CD4-positive, alpha-beta T cell (primary cell): ENCODE measurements at regions not wholly inside any gene's neighbourhood (a gene's known extent, or its start where the extent isn't known, plus 50 kb on each side); places are given as distances from the start of the nearest gene placed in this dataset.

Source experiments
- ATAC-seq: fragments of 200-7000 bp; cut with Tn5 transposase; one replicate; pipeline ENCODE4 v1.10.0; 2022; ENCODE audit warnings: mild to moderate bottlenecking; ENCODE audit not compliant: poor library complexity
- CTCF ChIA-PET: fragments of 350-600 bp; sonication (Branson Sonifier 250); formaldehyde crosslinking; loops from one replicate; lab custom pipeline; 2021; ENCODE audit warnings: antibody characterized with exemption, inconsistent platforms; lab: Charles Lee
- POLR2A ChIA-PET: fragments of 350-600 bp; sonication (Branson Sonifier 250); formaldehyde crosslinking; loops from one replicate; lab custom pipeline; 2021; ENCODE audit warnings: antibody characterized with exemption, inconsistent platforms; lab: Charles Lee
- DNase-seq, 14 experiments: peaks; one replicate each; pipeline ENCODE4 v3.0.0-alpha.2; 2013 to 2020; ENCODE audit warnings: mixed read lengths in 2 of 14
- H3K27ac ChIP-seq, 2 donors: one replicate each; pipeline versions ENCODE4 v1.5.1 to v1.7.0; 2013; ENCODE audit warnings: low read length in 2 of 2, low read depth in 1 of 2, mild to moderate bottlenecking in 1 of 2
- H3K27me3 ChIP-seq, 2 experiments: 1 replicate in 1 of 2; 2 replicates in 1 of 2; pipeline versions ENCODE4 v1.6.1 to v1.7.0; 2013; ENCODE audit warnings: low read length in 2 of 2, control low read depth in 1 of 2, mild to moderate bottlenecking in 1 of 2, moderate library complexity in 1 of 2; ENCODE audit not compliant: insufficient read depth in 2 of 2, control insufficient read depth in 1 of 2
- H3K36me3 ChIP-seq: one replicate; pipeline ENCODE4 v1.6.1; 2013; ENCODE audit warnings: low read length, control low read depth; ENCODE audit not compliant: insufficient read depth
- H3K4me1 ChIP-seq: one replicate; pipeline ENCODE4 v1.6.1; 2013; ENCODE audit warnings: low read length, control low read depth; ENCODE audit not compliant: insufficient read depth
- H3K4me3 ChIP-seq: one replicate; pipeline ENCODE4 v1.5.1; 2013; ENCODE audit warnings: mild to moderate bottlenecking, low read length, moderate library complexity
- H3K9me3 ChIP-seq, 2 experiments: 1 replicate in 1 of 2; 2 replicates in 1 of 2; pipeline versions ENCODE4 v1.6.1 to v1.7.0; 2013; ENCODE audit warnings: low read length in 2 of 2, mild to moderate bottlenecking in 2 of 2, control low read depth in 1 of 2, moderate library complexity in 1 of 2; ENCODE audit not compliant: control insufficient read depth in 1 of 2, insufficient read depth in 1 of 2
- H3K27ac Mint-ChIP-seq: one replicate; pipeline ENCODE4 v1.8.0; 2020; ENCODE audit warnings: mixed read lengths
- H3K27me3 Mint-ChIP-seq: one replicate; pipeline ENCODE4 v1.8.0; 2021; ENCODE audit warnings: mixed read lengths
- H3K36me3 Mint-ChIP-seq: one replicate; pipeline ENCODE4 v1.8.0; 2021; ENCODE audit warnings: low read depth, mixed read lengths
- H3K4me1 Mint-ChIP-seq: one replicate; pipeline ENCODE4 v1.8.0; 2021; ENCODE audit warnings: low read depth, mixed read lengths
- H3K4me3 Mint-ChIP-seq: one replicate; pipeline ENCODE4 v1.8.0; 2020; ENCODE audit warnings: mild to moderate bottlenecking, mixed read lengths
- H3K9me3 Mint-ChIP-seq: one replicate; pipeline ENCODE4 v1.8.0; 2020; ENCODE audit warnings: mixed read lengths
- CTCF ChIP-seq: fragments of 200-600 bp; IDR thresholded peaks from one replicate; pipeline ENCODE4 v1.8.0; 2022; ENCODE audit warnings: antibody characterized with exemption, mild to moderate bottlenecking
- intact Hi-C, 2 experiments: fragments of 100-400 bp; cut with DNase I in 1 of 2; cut with micrococcal nuclease in 1 of 2; formaldehyde crosslinking; loops; one replicate each; pipeline versions ENCODE4 v1.15.1 to v1.9.0; 2023 to 2025; cut with DNase I, micrococcal nuclease

- TF ChIP-seq CTCF: no peak
- Histone ChIP-seq H3K27me3 (no peaks in the 10 kb centered on the region), H3K36me3 (no peaks in the 10 kb centered on the region), H3K4me3 (no peak overlapping the region), H3K27ac (no peak overlapping the region), H3K4me1 (no peaks in the 10 kb centered on the region), H3K9me3 (no peaks in the 10 kb centered on the region)
- Mint-ChIP-seq H3K4me1 (no peaks in the 10 kb centered on the region), H3K27me3 (no peaks in the 10 kb centered on the region), H3K36me3 (no peaks in the 10 kb centered on the region), H3K9me3 (no peaks in the 10 kb centered on the region), H3K4me3 (no peak overlapping the region), H3K27ac (no peak overlapping the region)
- ATAC-seq: no peak
- ChIA-PET CTCF (interaction anchor here (0.6 to 0.7 kb wide), 2 partner anchors 20 to 24 kb away, joined by 3 read pairs; no protein-coding TSS in a partner anchor), POLR2A (no interaction called here)
- intact Hi-C loops: loop anchor here in 1 of 2 experiments (10.0 kb wide), 1 partner anchor 56 kb away; no protein-coding TSS in a partner anchor
- no peak for DNase-seq
These were observed 86.8 kb downstream of the PPP1R2C start for GRCh38 chrX:42691196-42691595.

- Histone ChIP-seq H3K36me3 (no peaks in the 10 kb centered on the region), H3K9me3 (no peaks in the 10 kb centered on the region), H3K27me3 (no peaks in the 10 kb centered on the region), H3K4me3 (no peak overlapping the region), H3K4me1 (no peaks in the 10 kb centered on the region), H3K27ac (no peak overlapping the region)
- Mint-ChIP-seq H3K4me3 (no peak overlapping the region), H3K36me3 (no peaks in the 10 kb centered on the region), H3K4me1 (no peaks in the 10 kb centered on the region), H3K27me3 (no peaks in the 10 kb centered on the region), H3K9me3 (no peaks in the 10 kb centered on the region), H3K27ac (no peak overlapping the region)
- no peak for TF ChIP-seq CTCF
- intact Hi-C loops: no loop called here
- ChIA-PET POLR2A (no interaction called here), CTCF (no interaction called here)
- DNase-seq (no peak), ATAC-seq (no peak)
These were observed 91.3 kb downstream of the PPP1R2C start for GRCh38 chrX:42686706-42687105.

- ATAC-seq (no peak), DNase-seq (no peak)
- intact Hi-C loops: no loop called here
- no peak overlapping the region for H3K27ac Mint-ChIP-seq
- no peaks in the 10 kb centered on the region for H3K27me3 ChIP-seq
- H3K9me3 Mint-ChIP-seq: no peaks in the 10 kb centered on the region
- no peaks in the 10 kb centered on the region for H3K9me3 ChIP-seq
- H3K27me3 Mint-ChIP-seq: no peaks in the 10 kb centered on the region
- CTCF ChIA-PET: no interaction called here
- no peak for TF ChIP-seq CTCF
- no peaks in the 10 kb centered on the region for H3K36me3 ChIP-seq
- no peak overlapping the region for H3K27ac ChIP-seq
- no peak overlapping the region for H3K4me3 ChIP-seq
- POLR2A ChIA-PET: no interaction called here
- H3K36me3 Mint-ChIP-seq: no peaks in the 10 kb centered on the region
- H3K4me1 Mint-ChIP-seq: no peaks in the 10 kb centered on the region
- no peak overlapping the region for H3K4me3 Mint-ChIP-seq
- H3K4me1 ChIP-seq: no peaks in the 10 kb centered on the region
These were observed 91.7 kb downstream of the PPP1R2C start for GRCh38 chrX:42686296-42686695.
